GM12878 (cell line): ENCODE measurements at regions not wholly inside any gene's neighbourhood (a gene's known extent, or its start where the extent isn't known, plus 50 kb on each side); places are given as distances from the start of the nearest gene placed in this dataset.

Experiments
- ATAC-seq: fragments of 200-7000 bp; cut with Tn5 transposase; 3 replicates; pipeline ENCODE4 v1.9.1; 2020; ENCODE audit warnings: mild to moderate bottlenecking, moderate library complexity
- BruUV-seq: library from RNA; stranded (reverse); fragments of 400-500 nt; replicated peaks from 2 replicates; lab custom pipeline; 2021; lab: Mats Ljungman, UMichigan
- CTCF ChIA-PET: fragments of 300-600 bp; sonication (Branson Sonifier 250); formaldehyde crosslinking; extraction: SDS; loops from one replicate; lab custom pipeline; 2021; ENCODE audit warnings: inconsistent platforms; lab: Yijun Ruan, JAX
- POLR2A ChIA-PET: fragments of 350-600 bp; formaldehyde crosslinking; extraction: SDS; loops from one replicate; lab custom pipeline; 2021; ENCODE audit warnings: inconsistent platforms; lab: Charles Lee
- RAD21 ChIA-PET: fragments of 300-600 bp; sonication (Branson Sonifier 250); formaldehyde crosslinking; loops from one replicate; lab custom pipeline; 2023; ENCODE audit warnings: antibody characterized with exemption; ENCODE audit not compliant: unreplicated experiment; lab: Charles Lee
- SMC1A ChIA-PET: fragments of 300-600 bp; sonication (Branson Sonifier 250); formaldehyde crosslinking; loops from one replicate; lab custom pipeline; 2023; ENCODE audit not compliant: unreplicated experiment, uncharacterized antibody; lab: Charles Lee
- DNase-seq: peaks from one replicate; pipeline ENCODE4 v3.0.0-alpha.2; 2011; ENCODE audit warnings: low read depth, low spot score
- FAIRE-seq: peaks from 3 replicates; lab custom pipeline; 2011; peaks lifted over from hg19 to GRCh38; lab: Jason Lieb, UNC
- H2AFZ ChIP-seq: 2 replicates; pipeline ENCODE4 v1.6.0; 2011; ENCODE audit warnings: low read depth, low read length, control low read depth; ENCODE audit not compliant: control insufficient read depth
- H3K27ac ChIP-seq: 2 replicates; pipeline ENCODE4 v1.5.1; 2011; ENCODE audit warnings: control low read depth; ENCODE audit not compliant: control insufficient read depth, insufficient read depth
- H3K27me3 ChIP-seq, 2 experiments: replicated peaks in 1 of 2; 2 replicates each; pipeline versions ENCODE4 v1.6.0 to v1.6.1; 2011; ENCODE audit warnings: low read length in 1 of 2; ENCODE audit not compliant: control insufficient read depth in 2 of 2, insufficient read depth in 2 of 2
- H3K36me3 ChIP-seq, 2 experiments: 2 replicates each; pipeline ENCODE4 v1.5.1; 2011; ENCODE audit warnings: low read length in 1 of 2; ENCODE audit not compliant: control insufficient read depth in 2 of 2, insufficient read depth in 2 of 2
- H3K4me1 ChIP-seq: 2 replicates; pipeline ENCODE4 v1.6.1; 2011; ENCODE audit warnings: mild to moderate bottlenecking, low read length, moderate library complexity, mixed read lengths; ENCODE audit not compliant: control insufficient read depth, insufficient read depth
- H3K4me2 ChIP-seq: 2 replicates; pipeline ENCODE4 v1.6.0; 2011; ENCODE audit warnings: control low read depth; ENCODE audit not compliant: control insufficient read depth, insufficient read depth
- H3K4me3 ChIP-seq: fragments of 200-600 bp; sonication (generic); 2 replicates; pipeline ENCODE4 v1.5.1; 2016
- H3K79me2 ChIP-seq: 2 replicates; pipeline ENCODE4 v1.6.0; 2011; ENCODE audit warnings: low read length; ENCODE audit not compliant: control insufficient read depth, insufficient read depth
- H3K9ac ChIP-seq: 2 replicates; pipeline ENCODE4 v1.8.0; 2011; ENCODE audit warnings: low read length, control low read depth, mixed read lengths; ENCODE audit not compliant: control insufficient read depth, insufficient read depth
- H3K9me3 ChIP-seq: replicated peaks from 3 replicates; pipeline ENCODE4 v1.5.1; 2011; ENCODE audit warnings: mild to moderate bottlenecking, low read length; ENCODE audit not compliant: control insufficient read depth, insufficient read depth
- H4K20me1 ChIP-seq: 2 replicates; pipeline ENCODE4 v1.6.0; 2011; ENCODE audit not compliant: control insufficient read depth, insufficient read depth
- CHD2 ChIP-seq: IDR thresholded peaks from 2 replicates; pipeline ENCODE4 v1.6.1; 2011; ENCODE audit warnings: low read depth, low read length, improper control_type of control experiment, borderline replicate concordance
- CREM ChIP-seq: IDR thresholded peaks from 2 replicates; pipeline ENCODE4 v1.6.1; 2014; ENCODE audit warnings: antibody characterized with exemption, low read depth
- HCFC1 ChIP-seq: fragments of 150-350 bp; IDR thresholded peaks from 2 replicates; pipeline ENCODE4 v1.6.1; 2014; ENCODE audit warnings: low read length
- IRF4 ChIP-seq: IDR thresholded peaks from 2 replicates; pipeline ENCODE4 v1.6.1; 2011; ENCODE audit warnings: low read depth, low read length
- JUND ChIP-seq: IDR thresholded peaks from 2 replicates; pipeline ENCODE4 v1.6.1; 2012; ENCODE audit warnings: low read depth, mild to moderate bottlenecking, low read length, improper control_type of control experiment, moderate library complexity
- MEF2A ChIP-seq: IDR thresholded peaks from 2 replicates; pipeline ENCODE4 v1.6.1; 2011; ENCODE audit warnings: low read depth, mild to moderate bottlenecking, low read length, moderate library complexity; ENCODE audit not compliant: insufficient read depth
- RAD51 ChIP-seq: fragments of 450-650 bp; IDR thresholded peaks from 2 replicates; pipeline ENCODE4 v1.6.1; 2016; ENCODE audit warnings: moderate library complexity, mild to moderate bottlenecking, inconsistent platforms
- SIX5 ChIP-seq: IDR thresholded peaks from 2 replicates; pipeline ENCODE4 v1.6.1; 2011; ENCODE audit warnings: mild to moderate bottlenecking, low read depth, low read length, moderate library complexity; ENCODE audit not compliant: severe bottlenecking
- SP1 ChIP-seq: IDR thresholded peaks from one replicate; pipeline ENCODE4 v1.6.1; 2011; ENCODE audit warnings: low read depth, low read length
- SUZ12 ChIP-seq: fragments of 200-600 bp; sonication (generic); IDR thresholded peaks from one replicate; pipeline ENCODE4 v1.6.1; 2018; ENCODE audit warnings: antibody characterized with exemption, mild to moderate bottlenecking; ENCODE audit not compliant: unreplicated experiment
- ZNF217 ChIP-seq: fragments of 450-650 bp; IDR thresholded peaks from 2 replicates; pipeline ENCODE4 v1.6.1; 2017; ENCODE audit warnings: antibody characterized with exemption, mild to moderate bottlenecking
- WGBS: methylation state at CpG from one replicate; pipeline ENCODE4 v1.1.6; 2016; ENCODE audit warnings: low lambda C conversion rate; ENCODE audit not compliant: insufficient replicate concordance, insufficient coverage; ENCODE audit errors: missing lambda C conversion rate; 5-methylcytosine and 5-hydroxymethylcytosine counted together
- in situ Hi-C: fragments of 300-500 bp; cut with MboI; formaldehyde crosslinking; loops from 9 replicates; pipeline ENCODE4 v1.14.3; 2018; ENCODE audit warnings: mixed read lengths
- intact Hi-C: fragments of 100-400 bp; cut with micrococcal nuclease; formaldehyde crosslinking; loops from one replicate; pipeline ENCODE4 v1.14.2; 2022; ENCODE audit not compliant: unreplicated experiment
- TF ChIP-seq, protein P1 (sequence below): fragments of 450-650 bp; IDR thresholded peaks from 2 replicates; pipeline ENCODE4 v1.6.1; 2016; ENCODE audit warnings: mild to moderate bottlenecking
- TF ChIP-seq, protein P2 (sequence below): fragments of 450-650 bp; IDR thresholded peaks from 2 replicates; pipeline ENCODE4 v1.6.1; 2017; ENCODE audit warnings: antibody characterized with exemption, mild to moderate bottlenecking, moderate library complexity
- TF ChIP-seq, protein P3 (sequence below): fragments of 450-650 bp; conservative IDR thresholded peaks from 2 replicates; pipeline ENCODE4 v1.6.1; 2017; ENCODE audit warnings: mild to moderate bottlenecking, moderate library complexity

DNA sequence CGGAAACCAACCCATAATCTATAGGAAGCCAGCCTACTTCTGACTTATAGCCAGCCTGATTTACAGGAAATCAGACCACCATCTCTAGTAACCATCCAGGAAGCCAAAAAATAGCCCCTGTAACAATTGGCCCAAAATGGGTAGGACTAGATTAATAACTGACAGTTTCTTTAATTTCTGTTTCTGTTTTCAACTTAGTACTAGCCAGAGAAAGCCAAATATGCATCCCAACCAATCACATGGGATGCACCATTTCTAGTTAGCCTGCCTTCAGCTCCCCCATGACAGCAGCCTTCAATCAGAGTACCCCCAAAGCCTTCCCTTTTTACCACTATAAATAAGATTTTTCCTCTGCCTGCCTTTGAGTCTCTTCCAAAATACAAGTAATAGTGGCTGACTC, 239.1 kb upstream of the GADL1 start:
- Histone ChIP-seq H3K36me3 (no peaks in the 10 kb centered on the region), H3K9me3 (no peaks in the 10 kb centered on the region; the same call in 2 of the 3 replicates), H2AFZ (no peak overlapping the region), H3K4me1 (no peaks in the 10 kb centered on the region), H4K20me1 (no peaks in the 10 kb centered on the region), H3K4me2 (no peak overlapping the region), H3K27ac (no peak overlapping the region), H3K9ac (no peak overlapping the region), H3K79me2 (no peaks in the 10 kb centered on the region), H3K4me3 (no peak overlapping the region), H3K27me3 (no peaks in the 10 kb centered on the region)
- intact Hi-C loops (loop anchor here (2.0 to 5.0 kb wide), 4 partner anchors 206 to 1091 kb away; no protein-coding TSS in a partner anchor), in situ Hi-C loops (loop anchor here (5.0 kb wide), 1 partner anchor 366 kb away; no protein-coding TSS in a partner anchor)
- ChIA-PET POLR2A (no interaction called here), RAD21 (no interaction called here), CTCF (no interaction called here), SMC1A (interaction anchor here (1.0 to 2.3 kb wide), 5 partner anchors 43 to 398 kb away, joined by 3 to 9 read pairs (median 4); no protein-coding TSS in a partner anchor)
- ATAC-seq (no peak), DNase-seq (no peak), FAIRE-seq (no peak)
- 89% methylated on average over 1 of the region's 1 CpG for WGBS
- no peak for TF ChIP-seq HCFC1
- TF ChIP-seq CHD2: no peak
- no peak for TF ChIP-seq CREM
- no peak for TF ChIP-seq JUND
- TF ChIP-seq, protein P1, sequence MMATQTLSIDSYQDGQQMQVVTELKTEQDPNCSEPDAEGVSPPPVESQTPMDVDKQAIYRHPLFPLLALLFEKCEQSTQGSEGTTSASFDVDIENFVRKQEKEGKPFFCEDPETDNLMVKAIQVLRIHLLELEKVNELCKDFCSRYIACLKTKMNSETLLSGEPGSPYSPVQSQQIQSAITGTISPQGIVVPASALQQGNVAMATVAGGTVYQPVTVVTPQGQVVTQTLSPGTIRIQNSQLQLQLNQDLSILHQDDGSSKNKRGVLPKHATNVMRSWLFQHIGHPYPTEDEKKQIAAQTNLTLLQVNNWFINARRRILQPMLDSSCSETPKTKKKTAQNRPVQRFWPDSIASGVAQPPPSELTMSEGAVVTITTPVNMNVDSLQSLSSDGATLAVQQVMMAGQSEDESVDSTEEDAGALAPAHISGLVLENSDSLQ: no peak
- no peak for TF ChIP-seq SIX5
- no peak for TF ChIP-seq SUZ12
- TF ChIP-seq RAD51: no peak
- TF ChIP-seq ZNF217: no peak
- TF ChIP-seq IRF4: no peak
- TF ChIP-seq SP1: no peak
- TF ChIP-seq, protein P2, sequence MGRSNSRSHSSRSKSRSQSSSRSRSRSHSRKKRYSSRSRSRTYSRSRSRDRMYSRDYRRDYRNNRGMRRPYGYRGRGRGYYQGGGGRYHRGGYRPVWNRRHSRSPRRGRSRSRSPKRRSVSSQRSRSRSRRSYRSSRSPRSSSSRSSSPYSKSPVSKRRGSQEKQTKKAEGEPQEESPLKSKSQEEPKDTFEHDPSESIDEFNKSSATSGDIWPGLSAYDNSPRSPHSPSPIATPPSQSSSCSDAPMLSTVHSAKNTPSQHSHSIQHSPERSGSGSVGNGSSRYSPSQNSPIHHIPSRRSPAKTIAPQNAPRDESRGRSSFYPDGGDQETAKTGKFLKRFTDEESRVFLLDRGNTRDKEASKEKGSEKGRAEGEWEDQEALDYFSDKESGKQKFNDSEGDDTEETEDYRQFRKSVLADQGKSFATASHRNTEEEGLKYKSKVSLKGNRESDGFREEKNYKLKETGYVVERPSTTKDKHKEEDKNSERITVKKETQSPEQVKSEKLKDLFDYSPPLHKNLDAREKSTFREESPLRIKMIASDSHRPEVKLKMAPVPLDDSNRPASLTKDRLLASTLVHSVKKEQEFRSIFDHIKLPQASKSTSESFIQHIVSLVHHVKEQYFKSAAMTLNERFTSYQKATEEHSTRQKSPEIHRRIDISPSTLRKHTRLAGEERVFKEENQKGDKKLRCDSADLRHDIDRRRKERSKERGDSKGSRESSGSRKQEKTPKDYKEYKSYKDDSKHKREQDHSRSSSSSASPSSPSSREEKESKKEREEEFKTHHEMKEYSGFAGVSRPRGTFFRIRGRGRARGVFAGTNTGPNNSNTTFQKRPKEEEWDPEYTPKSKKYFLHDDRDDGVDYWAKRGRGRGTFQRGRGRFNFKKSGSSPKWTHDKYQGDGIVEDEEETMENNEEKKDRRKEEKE: no peak
- no peak for TF ChIP-seq MEF2A
- TF ChIP-seq, protein P3, sequence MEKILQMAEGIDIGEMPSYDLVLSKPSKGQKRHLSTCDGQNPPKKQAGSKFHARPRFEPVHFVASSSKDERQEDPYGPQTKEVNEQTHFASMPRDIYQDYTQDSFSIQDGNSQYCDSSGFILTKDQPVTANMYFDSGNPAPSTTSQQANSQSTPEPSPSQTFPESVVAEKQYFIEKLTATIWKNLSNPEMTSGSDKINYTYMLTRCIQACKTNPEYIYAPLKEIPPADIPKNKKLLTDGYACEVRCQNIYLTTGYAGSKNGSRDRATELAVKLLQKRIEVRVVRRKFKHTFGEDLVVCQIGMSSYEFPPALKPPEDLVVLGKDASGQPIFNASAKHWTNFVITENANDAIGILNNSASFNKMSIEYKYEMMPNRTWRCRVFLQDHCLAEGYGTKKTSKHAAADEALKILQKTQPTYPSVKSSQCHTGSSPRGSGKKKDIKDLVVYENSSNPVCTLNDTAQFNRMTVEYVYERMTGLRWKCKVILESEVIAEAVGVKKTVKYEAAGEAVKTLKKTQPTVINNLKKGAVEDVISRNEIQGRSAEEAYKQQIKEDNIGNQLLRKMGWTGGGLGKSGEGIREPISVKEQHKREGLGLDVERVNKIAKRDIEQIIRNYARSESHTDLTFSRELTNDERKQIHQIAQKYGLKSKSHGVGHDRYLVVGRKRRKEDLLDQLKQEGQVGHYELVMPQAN: no peak
- BruUV-seq: no TSS peak
